ENCODE measurements at regions not wholly inside any gene's neighbourhood (a gene's known extent, or its start where the extent isn't known, plus 50 kb on each side); places are given as distances from the start of the nearest gene placed in this dataset.

- intact Hi-C loops (cut with DNase I), result no loop called here
- Histone ChIP-seq H3K27ac (no peak overlapping the region), H3K4me3 (no peak overlapping the region), H3K36me3 (no peaks in the 10 kb centered on the region), H3K4me1 (peaks cover 77% of the 10 kb centered on the region), H3K27me3 (no peaks in the 10 kb centered on the region), H3K9me3 (no peaks in the 10 kb centered on the region)
- TF ChIP-seq POLR2A (IDR thresholded peaks at IDR 0.05), result no peak
- no peak for DNase-seq (ENCODE audit: extremely low spot score in 2 of 2)
Observed at GRCh38 chr17:77464988-77465357, 324.2 kb downstream of the SEC14L1 start.

- Histone ChIP-seq H3K4me3 (no peak overlapping the region), H3K27ac (peak overlapping the region; percentile 30), H3K36me3 (no peaks in the 10 kb centered on the region), H3K27me3 (no peaks in the 10 kb centered on the region), H3K4me1 (peaks cover 77% of the 10 kb centered on the region), H3K9me3 (no peaks in the 10 kb centered on the region)
- intact Hi-C loops (cut with DNase I), result no loop called here
- TF ChIP-seq POLR2A (IDR thresholded peaks at IDR 0.05), result no peak
- TF ChIP-seq POLR2AphosphoS5 (IDR thresholded peaks at IDR 0.05; ENCODE audit: insufficient read depth in 1 of 2, low read depth in 1 of 2), result peak in 1 of 2 donors; percentile 12
- no peak for TF ChIP-seq CTCF (IDR thresholded peaks at IDR 0.05)
- no peak for DNase-seq (ENCODE audit: extremely low spot score in 2 of 2)
Observed at GRCh38 chr17:77465358-77466041, 324.7 kb downstream of the SEC14L1 start.

GRCh38 chr17:77466140-77466539 lies 325.4 kb downstream of the SEC14L1 start:
- Histone ChIP-seq H3K4me3 (no peak overlapping the region), H3K4me1 (peaks cover 77% of the 10 kb centered on the region), H3K36me3 (no peaks in the 10 kb centered on the region), H3K9me3 (no peaks in the 10 kb centered on the region), H3K27me3 (no peaks in the 10 kb centered on the region), H3K27ac (peak overlapping the region; percentile 8)
- TF ChIP-seq POLR2AphosphoS5 (IDR thresholded peaks at IDR 0.05; ENCODE audit: insufficient read depth in 1 of 2, low read depth in 1 of 2) (no peak), CTCF (IDR thresholded peaks at IDR 0.05) (no peak), POLR2A (IDR thresholded peaks at IDR 0.05) (no peak)
- no peak for DNase-seq (ENCODE audit: extremely low spot score in 2 of 2)
- intact Hi-C loops (cut with DNase I), result no loop called here

- TF ChIP-seq POLR2A (IDR thresholded peaks at IDR 0.05), result no peak
- TF ChIP-seq CTCF (IDR thresholded peaks at IDR 0.05), result no peak
- no peak for TF ChIP-seq POLR2AphosphoS5 (IDR thresholded peaks at IDR 0.05; ENCODE audit: insufficient read depth in 1 of 2, low read depth in 1 of 2)
- peaks cover 77% of the 10 kb centered on the region for H3K4me1 ChIP-seq
Observed at GRCh38 chr17:77466596-77467223, 325.9 kb downstream of the SEC14L1 start.

GRCh38 chr17:77467521-77467920 lies 326.8 kb downstream of the SEC14L1 start:
- peaks cover 77% of the 10 kb centered on the region for H3K4me1 ChIP-seq
- intact Hi-C loops (cut with DNase I), result no loop called here
- H3K4me3 ChIP-seq, result no peak overlapping the region
- no peaks in the 10 kb centered on the region for H3K9me3 ChIP-seq
- TF ChIP-seq POLR2AphosphoS5 (IDR thresholded peaks at IDR 0.05; ENCODE audit: insufficient read depth in 1 of 2, low read depth in 1 of 2) (no peak), POLR2A (IDR thresholded peaks at IDR 0.05) (no peak), CTCF (IDR thresholded peaks at IDR 0.05) (no peak)
- no peak overlapping the region for H3K27ac ChIP-seq
- DNase-seq (ENCODE audit: extremely low spot score in 2 of 2), result no peak
- H3K36me3 ChIP-seq, result no peaks in the 10 kb centered on the region
- H3K27me3 ChIP-seq, result no peaks in the 10 kb centered on the region

More at GRCh38 chr17:77466596-77467223, 325.9 kb downstream of the SEC14L1 start:
- Histone ChIP-seq H3K4me3 (no peak overlapping the region), H3K9me3 (no peaks in the 10 kb centered on the region), H3K27me3 (no peaks in the 10 kb centered on the region), H3K27ac (peak overlapping the region; percentile 8), H3K36me3 (no peaks in the 10 kb centered on the region)
- intact Hi-C loops (cut with DNase I), result no loop called here
- no peak for DNase-seq (ENCODE audit: extremely low spot score in 2 of 2)

All from vagina (tissue), 2 donors.